Mesenchymal stem cell (in vitro differentiated cells and primary cell): ENCODE measurements at regions not wholly inside any gene's neighbourhood (a gene's known extent, or its start where the extent isn't known, plus 50 kb on each side); places are given as distances from the start of the nearest gene placed in this dataset.

Source experiments
- DNase-seq: peaks from one replicate; pipeline ENCODE4 v3.0.0-alpha.2; 2013
- H2AFZ ChIP-seq: one replicate; pipeline ENCODE4 v1.6.1; 2013; ENCODE audit warnings: low read depth, mild to moderate bottlenecking, control low read depth, inconsistent platforms, low read length, moderate library complexity
- H2AK5ac ChIP-seq: 2 replicates; pipeline ENCODE4 v1.6.1; 2013; ENCODE audit warnings: low read length, moderate library complexity, mild to moderate bottlenecking, inconsistent platforms; ENCODE audit not compliant: severe bottlenecking
- H2BK120ac ChIP-seq: one replicate; pipeline ENCODE4 v1.6.1; 2013; ENCODE audit warnings: low read depth, mild to moderate bottlenecking, inconsistent platforms, low read length, moderate library complexity
- H2BK12ac ChIP-seq, 2 experiments: one replicate each; pipeline ENCODE4 v1.6.1; 2013; ENCODE audit warnings: inconsistent platforms in 2 of 2, low read length in 2 of 2, mild to moderate bottlenecking in 2 of 2, moderate library complexity in 2 of 2, control low read depth in 1 of 2
- H2BK15ac ChIP-seq: one replicate; pipeline ENCODE4 v1.6.1; 2013; ENCODE audit warnings: mild to moderate bottlenecking, low read depth, inconsistent platforms; ENCODE audit not compliant: poor library complexity, severe bottlenecking
- H2BK5ac ChIP-seq: 2 replicates; pipeline ENCODE4 v1.6.1; 2013; ENCODE audit warnings: low read depth, mild to moderate bottlenecking, low read length, control low read depth, inconsistent platforms; ENCODE audit not compliant: poor library complexity, severe bottlenecking
- H3K14ac ChIP-seq, 2 experiments: one replicate each; pipeline ENCODE4 v1.6.1; 2013; ENCODE audit warnings: inconsistent platforms in 2 of 2, low read length in 2 of 2, control low read depth in 1 of 2, mild to moderate bottlenecking in 1 of 2, moderate library complexity in 1 of 2
- H3K18ac ChIP-seq, 2 experiments: one replicate each; pipeline ENCODE4 v1.6.1; 2013; ENCODE audit warnings: inconsistent platforms in 2 of 2, low read length in 2 of 2, control low read depth in 1 of 2, low read depth in 1 of 2, mild to moderate bottlenecking in 1 of 2
- H3K23ac ChIP-seq, 2 experiments: one replicate each; pipeline ENCODE4 v1.6.1; 2013; ENCODE audit warnings: inconsistent platforms in 2 of 2, low read length in 2 of 2, mild to moderate bottlenecking in 2 of 2, moderate library complexity in 2 of 2, control low read depth in 1 of 2
- H3K27ac ChIP-seq: 2 replicates; pipeline ENCODE4 v1.5.1; 2013; ENCODE audit warnings: mild to moderate bottlenecking, moderate library complexity, low read length, control low read depth, inconsistent platforms; ENCODE audit not compliant: poor library complexity, severe bottlenecking
- H3K27me3 ChIP-seq, 2 experiments: 2 replicates each; pipeline versions ENCODE4 v1.6.1 to v1.7.0; 2013; ENCODE audit warnings: low read length in 2 of 2, mild to moderate bottlenecking in 2 of 2, moderate library complexity in 2 of 2, control low read depth in 1 of 2, inconsistent platforms in 1 of 2; ENCODE audit not compliant: control insufficient read depth in 1 of 2, insufficient read depth in 1 of 2
- H3K36me3 ChIP-seq, 2 experiments: 2 replicates each; pipeline versions ENCODE4 v1.6.1 to v1.7.0; 2013; ENCODE audit warnings: low read length in 2 of 2, control low read depth in 1 of 2, inconsistent platforms in 1 of 2, low read depth in 1 of 2, mild to moderate bottlenecking in 1 of 2; ENCODE audit not compliant: insufficient read depth in 2 of 2, control insufficient read depth in 1 of 2
- H3K4ac ChIP-seq, 2 experiments: one replicate each; pipeline ENCODE4 v1.6.1; 2013; ENCODE audit warnings: inconsistent platforms in 2 of 2, low read length in 2 of 2, mild to moderate bottlenecking in 2 of 2, moderate library complexity in 2 of 2, control low read depth in 1 of 2, low read depth in 1 of 2
- H3K4me1 ChIP-seq: 2 replicates; pipeline ENCODE4 v1.6.1; 2013; ENCODE audit warnings: low read depth, low read length, control low read depth; ENCODE audit not compliant: control insufficient read depth, insufficient read depth
- H3K4me2 ChIP-seq: 2 replicates; pipeline ENCODE4 v1.6.1; 2013; ENCODE audit warnings: low read length, mild to moderate bottlenecking, inconsistent platforms; ENCODE audit not compliant: poor library complexity, severe bottlenecking
- H3K4me3 ChIP-seq, 2 experiments: 2 replicates each; pipeline versions ENCODE4 v1.5.1 to v1.7.0; 2013; ENCODE audit warnings: low read length in 2 of 2, mild to moderate bottlenecking in 2 of 2, control low read depth in 1 of 2, low read depth in 1 of 2; ENCODE audit not compliant: insufficient read depth in 1 of 2
- H3K79me1 ChIP-seq: replicated peaks from 2 replicates; pipeline ENCODE4 v1.6.1; 2013; ENCODE audit warnings: mild to moderate bottlenecking, control low read depth, low read length, inconsistent platforms; ENCODE audit not compliant: poor library complexity, severe bottlenecking
- H3K9ac ChIP-seq: 2 replicates; pipeline ENCODE4 v1.7.0; 2013; ENCODE audit warnings: mild to moderate bottlenecking, low read length, moderate library complexity
- H3K9me3 ChIP-seq: 2 replicates; pipeline ENCODE4 v1.7.0; 2013; ENCODE audit warnings: mild to moderate bottlenecking, low read length; ENCODE audit not compliant: control insufficient read depth
- H4K8ac ChIP-seq: one replicate; pipeline ENCODE4 v1.6.1; 2013; ENCODE audit warnings: inconsistent platforms, mild to moderate bottlenecking, low read length, moderate library complexity
- H4K91ac ChIP-seq: one replicate; pipeline ENCODE4 v1.6.1; 2013; ENCODE audit warnings: mild to moderate bottlenecking, low read length, inconsistent platforms
- WGBS: methylation state at CpG from one replicate; pipeline ENCODE4 v1.1.7; 2013; ENCODE audit warnings: mixed read lengths; 5-methylcytosine and 5-hydroxymethylcytosine counted together

DNA sequence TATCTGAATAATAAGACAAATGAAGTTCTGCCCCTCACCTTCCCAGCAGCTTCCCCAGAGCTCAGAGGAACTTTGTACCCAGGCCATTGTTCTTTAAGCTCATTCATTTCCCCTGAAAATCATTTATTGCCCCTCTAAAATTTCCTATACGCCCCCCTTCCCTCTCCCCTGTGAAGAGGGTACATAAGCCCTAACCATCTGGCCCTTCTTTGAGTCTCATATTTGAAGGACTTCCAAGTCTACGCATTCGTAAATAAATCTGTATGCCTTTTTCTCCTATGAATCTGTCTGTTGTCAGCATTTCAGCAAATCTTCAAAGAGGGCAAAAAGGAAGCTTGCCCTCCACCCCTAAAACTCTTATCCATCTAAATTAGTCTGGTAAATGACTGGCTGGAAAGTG is 73.1 kb upstream of the DST start:
- Histone ChIP-seq H3K27ac (peak overlapping the region; percentile 94), H4K91ac (peak overlapping the region; percentile 21), H2BK120ac (peak overlapping the region; percentile 85), H3K23ac (no peak overlapping the region), H2BK12ac (peak overlapping the region in 1 of 2 experiments; percentile 89), H3K9me3 (no peaks in the 10 kb centered on the region), H3K27me3 (no peaks in the 10 kb centered on the region), H3K4me2 (no peak overlapping the region), H3K36me3 (no peaks in the 10 kb centered on the region), H3K79me1 (peaks cover 1% of the 10 kb centered on the region), H3K4me1 (peaks cover 8% of the 10 kb centered on the region), H3K4ac (peak overlapping the region in 1 of 2 experiments; percentile 67), H3K18ac (peak overlapping the region; percentile 21 to 83), H2BK5ac (no peak overlapping the region), H2AK5ac (peak overlapping the region; percentile 87), H3K14ac (no peak overlapping the region), H3K9ac (peak overlapping the region; percentile 45), H4K8ac (no peak overlapping the region), H3K4me3 (peak overlapping the region in 1 of 2 experiments; percentile 1), H2BK15ac (no peak overlapping the region), H2AFZ (no peak overlapping the region)
- no peak for DNase-seq
- WGBS: 57% methylated on average over 3 of the region's 3 CpGs

DNA sequence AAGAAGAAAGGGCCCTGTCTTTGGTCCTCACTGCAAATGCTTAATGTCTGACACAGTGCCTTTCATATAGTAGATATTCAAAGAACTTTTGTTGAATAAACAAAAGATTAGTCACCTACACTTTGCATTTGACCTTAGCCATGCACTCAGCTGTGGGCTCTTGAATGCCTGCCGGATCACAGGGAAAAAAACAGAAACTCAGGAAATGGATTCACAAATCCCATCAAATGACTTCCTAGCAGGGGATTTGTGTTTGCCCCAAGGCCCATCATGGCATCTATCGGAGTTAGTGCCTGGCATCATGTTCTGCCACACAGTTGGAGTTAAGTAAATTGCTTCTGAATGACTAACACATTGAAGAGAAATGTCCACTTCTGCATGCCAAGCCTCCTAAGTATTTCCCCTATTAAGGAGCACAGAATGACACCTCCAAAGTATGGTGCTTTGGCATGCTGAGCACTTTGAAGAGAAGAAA is 72.3 kb upstream of the DST start:
- H3K4ac ChIP-seq: peak overlapping the region in 1 of 2 experiments; percentile 60
- no peak overlapping the region for H2BK15ac ChIP-seq
- H4K91ac ChIP-seq: no peak overlapping the region
- peak overlapping the region in 1 of 2 experiments; percentile 66 for H3K18ac ChIP-seq
- H2AK5ac ChIP-seq: peak overlapping the region; percentile 27
- no peak overlapping the region for H2BK120ac ChIP-seq
- H2AFZ ChIP-seq: no peak overlapping the region
- peak overlapping the region in 1 of 2 experiments; percentile 50 for H2BK12ac ChIP-seq
- H3K9ac ChIP-seq: peak overlapping the region; percentile 45
- H3K9me3 ChIP-seq: no peaks in the 10 kb centered on the region
- H2BK5ac ChIP-seq: peak overlapping the region; percentile 12
- peak overlapping the region; percentile 72 for H4K8ac ChIP-seq
- no peaks in the 10 kb centered on the region for H3K36me3 ChIP-seq
- no peak overlapping the region for H3K23ac ChIP-seq
- H3K4me2 ChIP-seq: no peak overlapping the region
- H3K4me1 ChIP-seq: peaks cover 8% of the 10 kb centered on the region
- H3K79me1 ChIP-seq: peaks cover 1% of the 10 kb centered on the region
- peak overlapping the region; percentile 94 for H3K27ac ChIP-seq
- peak; percentile 89 for DNase-seq
- H3K27me3 ChIP-seq: no peaks in the 10 kb centered on the region
- H3K14ac ChIP-seq: no peak overlapping the region
- peak overlapping the region in 1 of 2 experiments; percentile 1 for H3K4me3 ChIP-seq
- 0% methylated on average over 2 of the region's 2 CpGs for WGBS

DNA sequence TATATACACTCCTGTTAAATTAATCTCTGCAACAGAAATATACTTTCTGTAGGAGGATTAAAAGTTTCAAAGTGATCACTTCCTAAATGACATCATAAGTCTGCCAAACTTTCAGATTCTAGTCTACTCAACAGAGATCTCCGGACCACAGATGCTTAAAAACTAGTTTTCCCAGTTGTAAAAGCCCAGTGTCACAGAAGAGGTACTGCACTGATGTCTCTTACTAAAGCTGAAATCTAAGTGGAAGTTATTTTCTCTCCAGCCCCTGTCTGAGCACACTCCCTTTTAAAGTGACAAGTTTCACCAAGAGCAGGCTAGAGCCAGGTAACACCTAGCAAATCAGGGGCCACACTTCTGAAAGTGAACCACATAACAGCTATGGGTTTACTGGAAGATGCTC is 71.6 kb upstream of the DST start:
- H3K36me3 ChIP-seq: no peaks in the 10 kb centered on the region

DNA sequence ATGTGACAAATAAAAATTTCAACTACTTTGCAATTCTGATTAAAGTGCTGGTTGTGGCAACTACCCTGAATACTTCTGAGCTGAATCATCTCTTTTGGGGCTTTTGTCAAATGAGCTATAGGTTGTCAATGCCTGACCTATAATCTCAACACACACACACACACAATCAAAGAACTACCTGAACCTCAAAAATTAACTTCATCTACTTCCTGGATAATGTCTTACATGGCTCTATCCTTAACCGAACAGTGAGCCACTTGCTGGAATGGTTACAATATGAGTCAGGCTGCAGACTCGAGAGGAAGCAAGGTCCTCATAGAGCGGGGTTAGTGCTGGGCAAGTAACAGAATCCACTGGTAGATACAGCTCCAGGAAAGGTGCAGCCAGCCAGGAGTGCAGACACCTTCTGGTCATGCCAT is 70.6 kb upstream of the DST start:
- 0% methylated on average over 3 of the region's 3 CpGs for WGBS

More for the DNA sequence above, 71.6 kb upstream of the DST start:
- H2BK120ac ChIP-seq: peak overlapping the region; percentile 64
- H2BK15ac ChIP-seq: no peak overlapping the region
- H2AK5ac ChIP-seq: peak overlapping the region; percentile 99
- peak overlapping the region; percentile 94 for H3K27ac ChIP-seq
- peaks cover 10% of the 10 kb centered on the region for H3K4me1 ChIP-seq
- peak overlapping the region; percentile 45 for H3K9ac ChIP-seq
- peak overlapping the region; percentile 43 for H4K91ac ChIP-seq
- H3K14ac ChIP-seq: no peak overlapping the region
- DNase-seq: peak; percentile 56
- 0% methylated on average over 1 of the region's 1 CpG for WGBS
- H2AFZ ChIP-seq: peak overlapping the region; percentile 4
- no peaks in the 10 kb centered on the region for H3K27me3 ChIP-seq
- H3K4me2 ChIP-seq: no peak overlapping the region
- no peaks in the 10 kb centered on the region for H3K9me3 ChIP-seq
- peak overlapping the region in 1 of 2 experiments; percentile 96 for H3K4ac ChIP-seq
- H3K4me3 ChIP-seq: peak overlapping the region in 1 of 2 experiments; percentile 1
- H3K18ac ChIP-seq: peak overlapping the region; percentile 73 to 97
- no peak overlapping the region for H3K23ac ChIP-seq
- peak overlapping the region; percentile 35 for H4K8ac ChIP-seq
- H2BK12ac ChIP-seq: peak overlapping the region in 1 of 2 experiments; percentile 97
- H2BK5ac ChIP-seq: peak overlapping the region; percentile 91
- peaks cover 1% of the 10 kb centered on the region for H3K79me1 ChIP-seq

More for the DNA sequence above, 70.6 kb upstream of the DST start:
- Histone ChIP-seq H4K91ac (peak overlapping the region; percentile 11), H3K14ac (no peak overlapping the region), H2BK15ac (no peak overlapping the region), H2AFZ (no peak overlapping the region), H3K27ac (peak overlapping the region; percentile 95), H3K4me3 (peak overlapping the region in 1 of 2 experiments; percentile 45), H3K4me2 (no peak overlapping the region), H2BK5ac (peak overlapping the region; percentile 89), H2AK5ac (peak overlapping the region; percentile 84), H3K23ac (no peak overlapping the region), H3K36me3 (no peaks in the 10 kb centered on the region), H4K8ac (no peak overlapping the region), H3K18ac (peak overlapping the region; percentile 80 to 97), H3K79me1 (no peaks in the 10 kb centered on the region), H2BK120ac (no peak overlapping the region), H3K4me1 (peaks cover 10% of the 10 kb centered on the region), H3K4ac (peak overlapping the region in 1 of 2 experiments; percentile 91), H2BK12ac (peak overlapping the region; percentile 18 to 95), H3K9ac (peak overlapping the region; percentile 45), H3K9me3 (no peaks in the 10 kb centered on the region), H3K27me3 (no peaks in the 10 kb centered on the region)
- peak; percentile 86 for DNase-seq
